BJ (cell line): ENCODE measurements at regions not wholly inside any gene's neighbourhood (a gene's known extent, or its start where the extent isn't known, plus 50 kb on each side); places are given as distances from the start of the nearest gene placed in this dataset.

Experiments used
- CTCF ChIA-PET: fragments of 350-600 bp; formaldehyde crosslinking; extraction: SDS; loops from one replicate; lab custom pipeline; 2021; ENCODE audit warnings: antibody characterized with exemption, inconsistent platforms; lab: Yijun Ruan, JAX
- POLR2A ChIA-PET: fragments of 300-600 bp; sonication (Branson Sonifier 250); formaldehyde crosslinking; extraction: SDS; loops from one replicate; lab custom pipeline; 2021; ENCODE audit warnings: antibody characterized with exemption; lab: Charles Lee
- DNase-seq: peaks from one replicate; pipeline ENCODE4 v3.0.0-alpha.2; 2011; ENCODE audit warnings: low read depth
- H3K27me3 ChIP-seq: 2 replicates; pipeline ENCODE4 v1.6.0; 2011; ENCODE audit warnings: low read length; ENCODE audit not compliant: control insufficient read depth, insufficient read depth
- H3K36me3 ChIP-seq: 2 replicates; pipeline ENCODE4 v1.5.1; 2011; ENCODE audit warnings: low read length; ENCODE audit not compliant: control insufficient read depth, insufficient read depth
- H3K4me3 ChIP-seq: 2 replicates; pipeline ENCODE4 v1.5.1; 2011; ENCODE audit warnings: low read depth, mild to moderate bottlenecking, control low read depth, low read length
- CTCF ChIP-seq: IDR thresholded peaks from 2 replicates; pipeline ENCODE4 v1.5.1; 2011; ENCODE audit warnings: low read depth, mild to moderate bottlenecking, control low read depth, inconsistent platforms, low read length, moderate library complexity; ENCODE audit not compliant: insufficient read depth

GRCh38 chr2:67075056-67075455, 322.1 kb upstream of the ETAA1 start:
- H3K4me3 ChIP-seq: no peak overlapping the region
- no peaks in the 10 kb centered on the region for H3K36me3 ChIP-seq
- POLR2A ChIA-PET: no interaction called here
- DNase-seq: no peak
- TF ChIP-seq CTCF: no peak
- CTCF ChIA-PET: interaction anchor here (2.0 kb wide), 1 partner anchor 10 kb away, joined by 5 read pairs; no protein-coding TSS in a partner anchor
- H3K27me3 ChIP-seq: no peaks in the 10 kb centered on the region

DNA sequence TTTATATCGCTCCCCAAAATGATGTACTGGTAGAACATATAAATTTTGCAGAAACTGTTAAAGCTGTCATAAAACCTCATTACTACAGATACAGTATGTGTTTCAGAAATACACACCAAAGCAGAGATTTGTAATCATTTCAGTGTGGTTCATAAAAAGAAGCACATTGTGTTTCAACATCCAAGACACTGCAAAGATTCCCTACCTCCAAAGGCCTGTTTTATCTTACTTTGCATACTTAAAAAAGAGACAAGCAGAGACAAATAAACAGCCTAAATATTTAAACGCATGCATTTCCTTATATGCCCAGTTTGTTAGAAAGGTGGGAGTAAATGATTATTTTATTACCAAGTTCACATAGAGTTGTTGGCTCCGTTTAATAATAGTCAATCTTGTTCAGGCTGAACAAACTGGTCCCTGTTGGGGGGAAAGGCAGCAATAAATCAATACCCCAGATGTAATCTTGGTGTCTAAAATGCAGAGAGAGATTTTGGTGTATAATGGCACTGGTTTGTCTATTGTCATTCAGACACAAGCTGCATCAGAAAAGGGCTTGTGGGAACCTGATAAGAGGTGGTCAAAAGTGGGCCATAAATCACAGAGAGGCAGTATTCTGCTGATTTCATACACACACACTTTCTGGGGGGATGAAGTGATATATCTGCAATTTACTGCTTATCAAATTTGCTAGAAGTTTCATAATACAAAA, 321.4 kb upstream of the ETAA1 start:
- Histone ChIP-seq H3K36me3 (no peaks in the 10 kb centered on the region), H3K27me3 (no peaks in the 10 kb centered on the region), H3K4me3 (no peak overlapping the region)
- CTCF ChIA-PET: interaction anchor here (2.0 kb wide), 1 partner anchor 10 kb away, joined by 5 read pairs; no protein-coding TSS in a partner anchor
- no peak for DNase-seq
- POLR2A ChIA-PET: no interaction called here
- TF ChIP-seq CTCF: no peak

DNA sequence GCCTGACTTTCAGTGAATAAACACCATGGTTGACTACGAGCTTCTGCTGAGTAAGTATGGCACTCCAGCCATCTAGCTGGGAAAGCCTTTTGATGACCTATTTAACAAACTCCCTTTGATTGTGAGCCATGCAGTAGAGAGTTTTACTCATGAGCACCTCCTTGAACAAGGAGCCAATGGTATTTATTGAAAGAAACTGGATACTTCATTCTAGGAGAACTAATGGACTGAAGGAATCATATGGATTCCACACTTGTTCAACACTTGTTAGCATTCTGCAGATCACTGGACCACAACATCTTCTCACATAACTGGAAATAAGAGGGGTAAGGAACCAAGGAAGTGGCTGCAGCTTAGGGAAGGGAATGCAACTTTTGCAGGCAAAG, 320.9 kb upstream of the ETAA1 start:
- CTCF ChIA-PET: interaction anchor here (2.0 kb wide), 1 partner anchor 9 kb away, joined by 5 read pairs; no protein-coding TSS in a partner anchor
- Histone ChIP-seq H3K36me3 (no peaks in the 10 kb centered on the region), H3K4me3 (no peak overlapping the region), H3K27me3 (no peaks in the 10 kb centered on the region)
- POLR2A ChIA-PET: no interaction called here
- no peak for TF ChIP-seq CTCF
- DNase-seq: no peak

DNA sequence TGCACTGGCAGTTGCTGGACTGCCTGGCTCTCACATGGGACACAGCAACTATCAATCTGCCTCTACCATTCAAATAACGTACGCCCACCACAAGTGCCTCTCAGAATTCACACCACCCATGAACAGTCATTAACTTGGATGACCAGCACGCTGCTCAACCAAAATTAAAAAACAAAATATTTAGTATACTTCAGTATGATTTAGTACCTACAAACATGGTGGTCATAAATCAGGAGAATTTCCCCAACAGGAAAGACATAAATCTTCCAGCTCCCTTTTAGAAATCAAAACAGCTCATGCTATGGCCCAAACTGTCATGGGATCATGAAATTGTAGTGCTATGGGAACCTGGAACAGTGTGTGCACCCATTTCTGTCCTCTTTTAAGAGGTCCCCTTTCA, 317.4 kb upstream of the ETAA1 start:
- no peak overlapping the region for H3K4me3 ChIP-seq
- no peak for DNase-seq
- ChIA-PET POLR2A (no interaction called here), CTCF (no interaction called here)
- no peak for TF ChIP-seq CTCF
- no peaks in the 10 kb centered on the region for H3K36me3 ChIP-seq
- H3K27me3 ChIP-seq: no peaks in the 10 kb centered on the region

DNA sequence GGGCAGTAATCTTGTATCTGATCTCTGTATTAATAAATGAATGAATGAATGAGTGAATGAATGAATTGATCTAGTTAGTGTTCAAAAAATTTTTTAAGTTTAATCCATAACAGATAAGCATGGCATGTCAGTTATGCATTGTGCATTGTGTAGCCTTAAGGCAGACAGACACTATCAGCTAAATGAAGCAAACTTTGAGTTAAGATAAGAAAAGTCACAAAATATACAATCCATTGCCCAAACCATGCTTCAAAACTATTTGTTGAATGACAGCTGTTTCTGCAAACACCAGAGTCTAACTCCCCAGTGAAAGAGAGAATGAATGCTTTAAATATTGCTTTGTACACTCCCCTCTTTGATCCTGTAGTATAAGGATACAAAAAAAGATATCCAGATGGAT, 314.3 kb upstream of the ETAA1 start:
- ChIA-PET POLR2A (no interaction called here), CTCF (no interaction called here)
- DNase-seq: no peak
- TF ChIP-seq CTCF: no peak
- no peak overlapping the region for H3K4me3 ChIP-seq
- no peaks in the 10 kb centered on the region for H3K27me3 ChIP-seq
- no peaks in the 10 kb centered on the region for H3K36me3 ChIP-seq
